ENCODE measurements at regions not wholly inside any gene's neighbourhood (a gene's known extent, or its start where the extent isn't known, plus 50 kb on each side); places are given as distances from the start of the nearest gene placed in this dataset.
"Not testable (repeated sequence)": the region's sequence is repeated elsewhere in the genome, so short reads cannot be mapped to it uniquely, and the experiment has no call there.

GRCh38 chr20:5686384-5687105, 63.7 kb upstream of the SHLD1 start:
- Mint-ChIP-seq H3K27me3 (ENCODE audit: low read depth) (peaks cover 3% of the 10 kb centered on the region), H3K4me3 (ENCODE audit: unreplicated experiment) (no peak overlapping the region), H3K9me3 (ENCODE audit: low read depth) (no peaks in the 10 kb centered on the region), H3K36me3 (ENCODE audit: low read depth) (no peaks in the 10 kb centered on the region), H3K27ac (ENCODE audit: unreplicated experiment) (no peak overlapping the region), H3K4me1 (ENCODE audit: low read depth) (no peaks in the 10 kb centered on the region)
- no peak for DNase-seq (ENCODE audit: low spot score)
- TF ChIP-seq, protein P1, sequence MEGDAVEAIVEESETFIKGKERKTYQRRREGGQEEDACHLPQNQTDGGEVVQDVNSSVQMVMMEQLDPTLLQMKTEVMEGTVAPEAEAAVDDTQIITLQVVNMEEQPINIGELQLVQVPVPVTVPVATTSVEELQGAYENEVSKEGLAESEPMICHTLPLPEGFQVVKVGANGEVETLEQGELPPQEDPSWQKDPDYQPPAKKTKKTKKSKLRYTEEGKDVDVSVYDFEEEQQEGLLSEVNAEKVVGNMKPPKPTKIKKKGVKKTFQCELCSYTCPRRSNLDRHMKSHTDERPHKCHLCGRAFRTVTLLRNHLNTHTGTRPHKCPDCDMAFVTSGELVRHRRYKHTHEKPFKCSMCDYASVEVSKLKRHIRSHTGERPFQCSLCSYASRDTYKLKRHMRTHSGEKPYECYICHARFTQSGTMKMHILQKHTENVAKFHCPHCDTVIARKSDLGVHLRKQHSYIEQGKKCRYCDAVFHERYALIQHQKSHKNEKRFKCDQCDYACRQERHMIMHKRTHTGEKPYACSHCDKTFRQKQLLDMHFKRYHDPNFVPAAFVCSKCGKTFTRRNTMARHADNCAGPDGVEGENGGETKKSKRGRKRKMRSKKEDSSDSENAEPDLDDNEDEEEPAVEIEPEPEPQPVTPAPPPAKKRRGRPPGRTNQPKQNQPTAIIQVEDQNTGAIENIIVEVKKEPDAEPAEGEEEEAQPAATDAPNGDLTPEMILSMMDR (IDR thresholded peaks at IDR 0.05), result no peak

- not testable (repeated sequence) for H3K36me3 Mint-ChIP-seq (ENCODE audit: low read depth); H3K27ac Mint-ChIP-seq (ENCODE audit: unreplicated experiment); H3K9me3 Mint-ChIP-seq (ENCODE audit: low read depth); H3K4me3 Mint-ChIP-seq (ENCODE audit: unreplicated experiment); H3K27me3 Mint-ChIP-seq (ENCODE audit: low read depth); H3K4me1 Mint-ChIP-seq (ENCODE audit: low read depth); DNase-seq (ENCODE audit: low spot score)
Observed at GRCh38 chr20:5682556-5682955, 67.6 kb upstream of the SHLD1 start.

GRCh38 chr20:5680192-5680591, 69.4 kb upstream of the GPCPD1 start:
- Mint-ChIP-seq H3K27me3 (ENCODE audit: low read depth) (no peaks in the 10 kb centered on the region), H3K36me3 (ENCODE audit: low read depth) (no peaks in the 10 kb centered on the region), H3K4me1 (ENCODE audit: low read depth) (no peaks in the 10 kb centered on the region), H3K4me3 (ENCODE audit: unreplicated experiment) (no peak overlapping the region), H3K9me3 (ENCODE audit: low read depth) (no peaks in the 10 kb centered on the region), H3K27ac (ENCODE audit: unreplicated experiment) (no peak overlapping the region)
- TF ChIP-seq, protein P1 (IDR thresholded peaks at IDR 0.05), result no peak
- DNase-seq (ENCODE audit: low spot score), result no peak

GRCh38 chr20:5678777-5679176, 68.0 kb upstream of the GPCPD1 start:
- Mint-ChIP-seq H3K27me3 (ENCODE audit: low read depth) (no peaks in the 10 kb centered on the region), H3K9me3 (ENCODE audit: low read depth) (no peaks in the 10 kb centered on the region), H3K36me3 (ENCODE audit: low read depth) (no peaks in the 10 kb centered on the region), H3K4me3 (ENCODE audit: unreplicated experiment) (no peak overlapping the region), H3K4me1 (ENCODE audit: low read depth) (no peaks in the 10 kb centered on the region), H3K27ac (ENCODE audit: unreplicated experiment) (no peak overlapping the region)
- TF ChIP-seq, protein P1 (IDR thresholded peaks at IDR 0.05), result no peak
- DNase-seq (ENCODE audit: low spot score), result no peak

DNA sequence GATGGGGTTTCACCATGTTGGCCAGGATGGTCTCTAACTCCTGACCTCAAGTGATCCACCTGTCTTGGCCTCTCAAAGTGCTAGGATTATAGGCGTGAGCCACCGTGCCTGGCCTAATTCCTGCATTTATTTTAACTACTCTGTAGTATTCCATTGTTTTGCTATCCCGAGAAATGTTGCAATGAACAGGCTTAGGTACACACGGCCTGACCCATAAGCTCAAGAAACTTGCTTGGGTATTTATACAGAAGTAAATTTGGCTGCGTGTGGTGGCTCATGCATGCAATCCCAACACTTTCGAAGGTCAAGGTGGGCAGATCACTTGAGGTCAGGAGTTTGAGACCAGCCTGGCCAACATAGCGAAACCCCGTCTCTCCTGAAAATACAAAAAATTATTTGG, 67.1 kb upstream of the GPCPD1 start:
- H3K9me3 Mint-ChIP-seq (ENCODE audit: low read depth); H3K4me1 Mint-ChIP-seq (ENCODE audit: low read depth); DNase-seq (ENCODE audit: low spot score); H3K27me3 Mint-ChIP-seq (ENCODE audit: low read depth); H3K4me3 Mint-ChIP-seq (ENCODE audit: unreplicated experiment); H3K27ac Mint-ChIP-seq (ENCODE audit: unreplicated experiment); H3K36me3 Mint-ChIP-seq (ENCODE audit: low read depth): not testable (repeated sequence)

- H3K4me1 Mint-ChIP-seq (ENCODE audit: low read depth), result no peaks in the 10 kb centered on the region
- no peaks in the 10 kb centered on the region for H3K27me3 Mint-ChIP-seq (ENCODE audit: low read depth)
- H3K27ac Mint-ChIP-seq (ENCODE audit: unreplicated experiment), result no peak overlapping the region
- no peaks in the 10 kb centered on the region for H3K9me3 Mint-ChIP-seq (ENCODE audit: low read depth)
- H3K4me3 Mint-ChIP-seq (ENCODE audit: unreplicated experiment), result no peak overlapping the region
- H3K36me3 Mint-ChIP-seq (ENCODE audit: low read depth), result no peaks in the 10 kb centered on the region
- TF ChIP-seq, protein P1 (IDR thresholded peaks at IDR 0.05), result no peak
- DNase-seq (ENCODE audit: low spot score), result no peak
Observed at GRCh38 chr20:5677389-5677788, 66.6 kb upstream of the GPCPD1 start.
